HG03439 (cell line): ENCODE measurements at regions not wholly inside any gene's neighbourhood (a gene's known extent, or its start where the extent isn't known, plus 50 kb on each side); places are given as distances from the start of the nearest gene placed in this dataset.

Experiments
- ATAC-seq: cut with Tn5 transposase; IDR thresholded peaks from one replicate; pipeline ENCODE4 v1.9.1; 2021; ENCODE audit warnings: mild to moderate bottlenecking, moderate library complexity; ENCODE audit not compliant: unreplicated experiment

GRCh38 chr20:41952166-41952565 lies 334.0 kb upstream of the CHD6 start:
- ATAC-seq = no peak

GRCh38 chr20:41951615-41952014 lies 333.4 kb upstream of the CHD6 start:
- ATAC-seq = no peak

- no peak for ATAC-seq
These were observed 321.5 kb upstream of the CHD6 start for GRCh38 chr20:41939659-41940058.

GRCh38 chr20:41938353-41938752 lies 320.2 kb upstream of the CHD6 start:
- no peak for ATAC-seq

- no peak for ATAC-seq
These were observed 317.1 kb upstream of the CHD6 start for GRCh38 chr20:41935259-41935791.

- no peak for ATAC-seq
These were observed 314.3 kb upstream of the CHD6 start for GRCh38 chr20:41932431-41932830.

- no peak for ATAC-seq
These were observed 309.5 kb upstream of the CHD6 start for GRCh38 chr20:41927655-41928054.

- ATAC-seq = no peak
These were observed 309.0 kb upstream of the CHD6 start for GRCh38 chr20:41927189-41927588.

- ATAC-seq = no peak
These were observed 307.3 kb upstream of the CHD6 start for GRCh38 chr20:41925476-41925875.

- ATAC-seq = no peak
These were observed 305.4 kb upstream of the CHD6 start for GRCh38 chr20:41923624-41924023.

GRCh38 chr20:41913146-41913545 lies 295.0 kb upstream of the CHD6 start:
- no peak for ATAC-seq

- ATAC-seq = no peak
These were observed 292.4 kb upstream of the CHD6 start for GRCh38 chr20:41910558-41910957.

GRCh38 chr20:41905199-41905598 lies 287.0 kb upstream of the CHD6 start:
- no peak for ATAC-seq

- ATAC-seq = no peak
These were observed 285.4 kb upstream of the CHD6 start for GRCh38 chr20:41903586-41903985.

- ATAC-seq = no peak
These were observed 284.2 kb upstream of the CHD6 start for GRCh38 chr20:41902346-41902745.

- no peak for ATAC-seq
These were observed 282.1 kb upstream of the CHD6 start for GRCh38 chr20:41900201-41900691.

GRCh38 chr20:41897708-41898107 lies 279.5 kb upstream of the CHD6 start:
- ATAC-seq = no peak

GRCh38 chr20:41895241-41896032 lies 277.3 kb upstream of the CHD6 start:
- no peak for ATAC-seq

GRCh38 chr20:41894255-41894963 lies 276.2 kb upstream of the CHD6 start:
- no peak for ATAC-seq

GRCh38 chr20:41892031-41892430 lies 273.9 kb upstream of the CHD6 start:
- no peak for ATAC-seq

GRCh38 chr20:41889844-41890224 lies 271.7 kb upstream of the CHD6 start:
- ATAC-seq = no peak
